HEK293T (cell line): ENCODE measurements at regions not wholly inside any gene's neighbourhood (a gene's known extent, or its start where the extent isn't known, plus 50 kb on each side); places are given as distances from the start of the nearest gene placed in this dataset.

Source experiments
- CTCF ChIA-PET: fragments of 350-600 bp; formaldehyde crosslinking; extraction: SDS; loops from one replicate; lab custom pipeline; 2021; ENCODE audit warnings: antibody characterized with exemption, inconsistent platforms; lab: Yijun Ruan, JAX
- POLR2A ChIA-PET: fragments of 350-600 bp; formaldehyde crosslinking; extraction: SDS; loops from one replicate; lab custom pipeline; 2020; ENCODE audit warnings: antibody characterized with exemption, inconsistent platforms; lab: Yijun Ruan, JAX
- DNase-seq: peaks from one replicate; pipeline ENCODE4 v3.0.0; 2012; ENCODE audit warnings: mixed read lengths; ENCODE audit errors: extremely low spot score
- ARNT ChIP-seq: fragments of 450-650 bp; IDR thresholded peaks from 2 replicates; pipeline ENCODE4 v1.6.1; 2017; ENCODE audit warnings: mild to moderate bottlenecking
- BHLHE40 ChIP-seq: fragments of 450-650 bp; IDR thresholded peaks from 2 replicates; pipeline ENCODE4 v1.6.1; 2016; ENCODE audit warnings: mild to moderate bottlenecking, moderate library complexity, borderline replicate concordance
- CTBP1 ChIP-seq: fragments of 450-650 bp; IDR thresholded peaks from 2 replicates; pipeline ENCODE4 v1.6.1; 2016; ENCODE audit warnings: borderline replicate concordance
- ELF4 ChIP-seq: fragments of 450-650 bp; IDR thresholded peaks from 2 replicates; pipeline ENCODE4 v1.6.1; 2017; ENCODE audit warnings: antibody characterized with exemption
- FOXA1 ChIP-seq: fragments of 450-650 bp; IDR thresholded peaks from 2 replicates; pipeline ENCODE4 v1.6.1; 2016; ENCODE audit warnings: mild to moderate bottlenecking
- FOXK2 ChIP-seq: fragments of 450-650 bp; IDR thresholded peaks from 2 replicates; pipeline ENCODE4 v1.6.1; 2016; ENCODE audit warnings: mild to moderate bottlenecking
- FOXM1 ChIP-seq: fragments of 450-650 bp; IDR thresholded peaks from 2 replicates; pipeline ENCODE4 v1.6.1; 2017; ENCODE audit warnings: mild to moderate bottlenecking, borderline replicate concordance
- HDGF ChIP-seq: fragments of 450-650 bp; IDR thresholded peaks from 2 replicates; pipeline ENCODE4 v1.6.1; 2017; ENCODE audit warnings: antibody characterized with exemption, borderline replicate concordance
- L3MBTL2 ChIP-seq: fragments of 450-650 bp; conservative IDR thresholded peaks from 2 replicates; pipeline ENCODE4 v1.6.1; 2016; ENCODE audit warnings: mild to moderate bottlenecking
- LEF1 ChIP-seq: fragments of 450-650 bp; IDR thresholded peaks from 2 replicates; pipeline ENCODE4 v1.6.1; 2017; ENCODE audit warnings: mild to moderate bottlenecking, borderline replicate concordance
- NFRKB ChIP-seq: fragments of 450-650 bp; IDR thresholded peaks from 2 replicates; pipeline ENCODE4 v1.6.1; 2016; ENCODE audit warnings: mild to moderate bottlenecking, moderate library complexity
- PKNOX1 ChIP-seq: fragments of 450-650 bp; IDR thresholded peaks from 2 replicates; pipeline ENCODE4 v1.6.1; 2016
- SP1 ChIP-seq: fragments of 450-650 bp; IDR thresholded peaks from 2 replicates; pipeline ENCODE4 v1.6.1; 2017
- SUZ12 ChIP-seq: fragments of 450-650 bp; IDR thresholded peaks from 2 replicates; pipeline ENCODE4 v1.6.1; 2016; ENCODE audit warnings: mild to moderate bottlenecking
- TARDBP ChIP-seq: fragments of 450-650 bp; IDR thresholded peaks from 2 replicates; pipeline ENCODE4 v1.6.1; 2016
- ZNF384 ChIP-seq: fragments of 450-650 bp; IDR thresholded peaks from 2 replicates; pipeline ENCODE4 v1.6.1; 2016

- TF ChIP-seq SUZ12 = no peak
- no peak for TF ChIP-seq SP1
- TF ChIP-seq ARNT = no peak
- TF ChIP-seq FOXK2 = no peak
- no peak for TF ChIP-seq LEF1
- TF ChIP-seq NFRKB = no peak
- TF ChIP-seq FOXM1 = no peak
- CTCF ChIA-PET = no interaction called here
- no peak for DNase-seq
- POLR2A ChIA-PET = no interaction called here
Measured at GRCh38 chr4:33268776-33269175, 2548.6 kb downstream of the PCDH7 start.

- TF ChIP-seq HDGF (no peak), ARNT (no peak), BHLHE40 (no peak), LEF1 (no peak), SUZ12 (no peak), L3MBTL2 (no peak), TARDBP (no peak), PKNOX1 (no peak), NFRKB (no peak), FOXM1 (no peak), ELF4 (no peak), FOXA1 (no peak), FOXK2 (no peak), SP1 (no peak), CTBP1 (no peak), ZNF384 (no peak)
- DNase-seq = no peak
- POLR2A ChIA-PET = no interaction called here
Measured at GRCh38 chr4:33270403-33270802, 2550.2 kb downstream of the PCDH7 start.

GRCh38 chr4:33272722-33273121 lies 2552.6 kb downstream of the PCDH7 start:
- TF ChIP-seq PKNOX1 (no peak), HDGF (no peak), ZNF384 (no peak), NFRKB (no peak), FOXK2 (no peak), SP1 (no peak), SUZ12 (no peak), LEF1 (no peak), CTBP1 (no peak), FOXM1 (no peak), BHLHE40 (no peak), ARNT (no peak), ELF4 (no peak), FOXA1 (no peak), TARDBP (no peak), L3MBTL2 (no peak)
- CTCF ChIA-PET = no interaction called here
- POLR2A ChIA-PET = no interaction called here
- no peak for DNase-seq

More at GRCh38 chr4:33270403-33270802, 2550.2 kb downstream of the PCDH7 start:
- CTCF ChIA-PET = no interaction called here

GRCh38 chr4:33283818-33284217 lies 2563.6 kb downstream of the PCDH7 start:
- POLR2A ChIA-PET = no interaction called here
- DNase-seq = no peak
- CTCF ChIA-PET = no interaction called here
- TF ChIP-seq L3MBTL2 (no peak), FOXA1 (no peak), SP1 (no peak), NFRKB (no peak), ELF4 (no peak), HDGF (no peak), CTBP1 (no peak), BHLHE40 (no peak), TARDBP (no peak), SUZ12 (no peak), ARNT (no peak), PKNOX1 (no peak), FOXM1 (no peak), LEF1 (no peak), ZNF384 (no peak), FOXK2 (no peak)

- TF ChIP-seq TARDBP (no peak), SP1 (no peak), SUZ12 (no peak), NFRKB (no peak), CTBP1 (no peak), BHLHE40 (no peak), PKNOX1 (no peak), FOXM1 (no peak), ZNF384 (no peak), FOXA1 (no peak), FOXK2 (no peak), ELF4 (no peak), LEF1 (no peak)
- DNase-seq = no peak
- ChIA-PET CTCF (no interaction called here), POLR2A (no interaction called here)
Measured at GRCh38 chr4:33296876-33297455, 2576.8 kb downstream of the PCDH7 start.
